ENCODE measurements at regions not wholly inside any gene's neighbourhood (a gene's known extent, or its start where the extent isn't known, plus 50 kb on each side); places are given as distances from the start of the nearest gene placed in this dataset.

DNA sequence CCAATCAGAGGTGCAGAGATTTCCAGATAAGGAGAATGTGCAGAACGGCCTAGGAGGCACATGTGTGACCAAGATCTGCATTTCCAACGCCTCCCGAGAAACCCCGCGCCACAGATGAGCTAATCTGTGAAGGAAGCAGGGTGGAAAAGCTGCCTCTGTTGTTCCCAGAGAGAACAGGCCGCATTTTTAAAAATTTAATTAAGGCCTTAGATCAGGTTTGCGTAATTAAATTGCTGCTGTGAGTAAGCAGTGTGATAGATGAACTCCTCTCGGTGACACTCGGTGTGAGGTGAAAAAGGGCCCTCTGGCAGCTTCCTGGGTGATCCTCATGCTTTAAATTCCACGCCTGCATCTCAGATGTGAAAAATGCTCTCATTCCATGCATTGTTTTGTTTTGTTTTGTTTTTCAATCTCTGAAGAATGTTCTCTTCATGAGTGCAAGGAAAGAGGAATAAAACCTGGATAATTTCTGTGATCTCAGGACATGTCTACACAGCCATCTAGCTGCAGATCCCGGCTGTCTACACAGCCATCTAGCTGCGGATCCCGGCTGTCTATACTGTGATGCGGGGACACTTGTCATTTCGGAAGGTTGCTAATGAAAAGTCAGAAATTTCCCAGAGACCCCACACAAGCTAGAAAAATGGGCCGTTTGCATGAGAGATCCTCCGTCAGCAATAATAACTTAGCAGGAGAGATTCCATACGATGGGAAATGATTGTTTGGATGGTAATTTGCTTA lies 1398.9 kb downstream of the BRD1 start:
- TF ChIP-seq, protein P1, sequence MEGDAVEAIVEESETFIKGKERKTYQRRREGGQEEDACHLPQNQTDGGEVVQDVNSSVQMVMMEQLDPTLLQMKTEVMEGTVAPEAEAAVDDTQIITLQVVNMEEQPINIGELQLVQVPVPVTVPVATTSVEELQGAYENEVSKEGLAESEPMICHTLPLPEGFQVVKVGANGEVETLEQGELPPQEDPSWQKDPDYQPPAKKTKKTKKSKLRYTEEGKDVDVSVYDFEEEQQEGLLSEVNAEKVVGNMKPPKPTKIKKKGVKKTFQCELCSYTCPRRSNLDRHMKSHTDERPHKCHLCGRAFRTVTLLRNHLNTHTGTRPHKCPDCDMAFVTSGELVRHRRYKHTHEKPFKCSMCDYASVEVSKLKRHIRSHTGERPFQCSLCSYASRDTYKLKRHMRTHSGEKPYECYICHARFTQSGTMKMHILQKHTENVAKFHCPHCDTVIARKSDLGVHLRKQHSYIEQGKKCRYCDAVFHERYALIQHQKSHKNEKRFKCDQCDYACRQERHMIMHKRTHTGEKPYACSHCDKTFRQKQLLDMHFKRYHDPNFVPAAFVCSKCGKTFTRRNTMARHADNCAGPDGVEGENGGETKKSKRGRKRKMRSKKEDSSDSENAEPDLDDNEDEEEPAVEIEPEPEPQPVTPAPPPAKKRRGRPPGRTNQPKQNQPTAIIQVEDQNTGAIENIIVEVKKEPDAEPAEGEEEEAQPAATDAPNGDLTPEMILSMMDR (IDR thresholded peaks at IDR 0.05), result no peak
- TF ChIP-seq POLR2A (IDR thresholded peaks at IDR 0.05), result no peak
- no peaks in the 10 kb centered on the region for H3K4me1 ChIP-seq (replicated peaks in 1 of 2)
- no peaks in the 10 kb centered on the region for H3K27me3 ChIP-seq
- H3K9me3 ChIP-seq (replicated peaks in 1 of 3), result no peaks in the 10 kb centered on the region
- no peaks in the 10 kb centered on the region for H3K36me3 ChIP-seq (replicated peaks in 1 of 2)
- WGBS, 4 donors, result 65 to 76% (median 68%) methylated on average over 18 of the region's 18 CpGs
- H3K4me3 ChIP-seq, result no peak overlapping the region
- intact Hi-C loops (cut with DNase I), result no loop called here
- H3K27ac ChIP-seq, result no peak overlapping the region
- DNase-seq, result peak in 1 of 7 donors; percentile 60

DNA sequence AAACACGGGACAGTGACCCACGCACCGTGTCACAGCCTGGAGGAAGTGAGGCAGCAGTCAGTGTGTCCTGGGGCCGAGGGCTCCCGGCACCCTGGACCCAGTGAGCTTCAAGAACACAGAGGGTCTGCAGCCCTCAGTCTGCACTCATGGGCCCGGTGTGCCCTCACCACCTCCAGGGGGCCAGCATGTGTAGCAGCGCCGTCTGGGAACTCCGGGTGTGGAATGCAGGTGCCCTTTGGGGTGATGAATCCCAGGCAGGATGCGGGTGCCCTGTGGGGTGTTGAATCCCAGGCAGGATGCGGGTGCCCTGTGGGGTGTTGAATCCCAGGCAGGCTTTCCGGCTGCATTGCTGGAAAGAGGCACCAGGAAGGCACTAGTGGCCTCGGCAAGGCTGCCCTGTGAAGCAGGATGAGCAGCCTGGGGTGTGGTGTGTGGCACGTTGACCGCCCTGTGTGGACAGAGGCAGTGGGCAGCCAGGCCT lies 1399.9 kb downstream of the BRD1 start:
- intact Hi-C loops (cut with DNase I), result no loop called here
- no peaks in the 10 kb centered on the region for H3K9me3 ChIP-seq (replicated peaks in 1 of 3)
- no peak overlapping the region for H3K27ac ChIP-seq
- H3K27me3 ChIP-seq, result no peaks in the 10 kb centered on the region
- no peak overlapping the region for H3K4me3 ChIP-seq
- WGBS, 4 donors, result 75 to 91% (median 82%) methylated on average over 1 to 15 of the region's 15 CpGs
- H3K36me3 ChIP-seq (replicated peaks in 1 of 2), result no peaks in the 10 kb centered on the region
- DNase-seq, result no peak
- no peak for TF ChIP-seq POLR2A (IDR thresholded peaks at IDR 0.05)
- TF ChIP-seq, protein P1 (IDR thresholded peaks at IDR 0.05), result no peak
- H3K4me1 ChIP-seq (replicated peaks in 1 of 2), result no peaks in the 10 kb centered on the region

DNA sequence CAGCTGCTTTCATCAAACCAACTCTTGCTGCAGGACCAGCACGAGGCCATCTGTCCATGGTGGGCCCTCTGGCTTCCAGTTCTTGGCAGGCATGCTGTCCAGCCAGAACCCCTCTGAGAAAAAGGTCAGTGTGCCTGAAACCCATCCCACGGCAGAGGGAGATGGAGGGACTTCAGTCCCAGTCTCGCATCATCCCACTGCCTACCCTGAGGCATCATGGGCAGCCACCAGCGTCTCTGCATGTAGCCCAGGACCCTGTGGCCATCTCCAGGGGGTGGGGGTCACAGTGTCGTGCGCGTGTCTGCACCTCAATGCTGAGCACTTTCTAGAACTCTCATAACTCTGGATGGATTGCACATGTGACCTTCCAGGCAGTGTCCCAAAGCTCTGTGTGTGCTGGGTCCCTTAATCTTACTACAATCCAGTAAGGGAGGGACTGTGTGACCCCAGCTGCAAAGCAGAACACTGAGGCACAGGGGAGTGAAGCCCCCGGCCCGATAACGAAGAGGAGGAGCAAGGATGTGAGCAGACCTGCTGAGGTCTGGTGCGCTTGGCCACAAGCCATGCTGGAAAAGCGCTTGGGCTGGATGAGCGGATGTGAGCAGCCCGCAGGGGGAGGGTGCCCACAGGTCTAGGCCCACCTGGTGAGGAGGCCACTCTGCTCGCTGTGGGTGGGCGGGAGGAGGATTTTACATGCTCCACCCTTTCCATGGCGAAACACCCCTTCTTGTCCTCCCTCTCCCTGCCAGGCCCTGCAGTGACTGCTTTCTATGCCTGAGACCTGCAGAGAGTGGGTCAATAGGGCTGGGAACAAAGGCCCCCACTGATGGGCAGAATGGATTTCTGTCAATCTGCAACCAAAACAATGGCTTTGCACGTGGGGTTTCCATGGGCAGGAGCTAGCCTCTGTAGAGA lies 1401.0 kb downstream of the BRD1 start:
- intact Hi-C loops (cut with DNase I), result no loop called here
- no peak overlapping the region for H3K4me3 ChIP-seq
- no peaks in the 10 kb centered on the region for H3K4me1 ChIP-seq (replicated peaks in 1 of 2)
- H3K27ac ChIP-seq, result no peak overlapping the region
- no peaks in the 10 kb centered on the region for H3K27me3 ChIP-seq
- no peaks in the 10 kb centered on the region for H3K36me3 ChIP-seq (replicated peaks in 1 of 2)
- no peak for DNase-seq
- H3K9me3 ChIP-seq (replicated peaks in 1 of 3), result no peaks in the 10 kb centered on the region
- TF ChIP-seq, protein P1 (IDR thresholded peaks at IDR 0.05), result no peak
- no peak for TF ChIP-seq POLR2A (IDR thresholded peaks at IDR 0.05)
- WGBS, 4 donors, result 67 to 77% (median 74%) methylated on average over 7 to 18 of the region's 18 CpGs

DNA sequence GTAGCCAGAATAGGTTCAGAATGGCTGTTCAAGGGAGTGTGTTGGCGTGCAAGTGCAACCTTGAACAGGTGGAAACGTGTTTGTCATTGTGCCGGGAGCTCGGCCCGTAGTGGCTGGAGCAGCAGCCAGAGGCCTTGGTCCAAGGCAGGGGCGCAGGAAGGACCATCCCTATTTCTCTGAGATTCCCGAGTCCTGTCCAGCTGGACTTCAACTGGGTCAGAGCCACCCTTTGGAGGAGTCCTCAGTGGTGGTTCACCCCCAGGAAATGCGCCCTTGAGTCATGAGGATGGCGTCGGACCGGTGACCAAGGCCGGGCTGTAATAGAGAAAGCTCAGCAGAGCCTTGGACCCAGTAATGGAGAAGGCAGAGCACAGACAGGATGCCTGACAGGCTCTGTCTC lies 1402.0 kb downstream of the BRD1 start:
- Histone ChIP-seq H3K27ac (no peak overlapping the region), H3K36me3 (replicated peaks in 1 of 2) (no peaks in the 10 kb centered on the region), H3K4me3 (no peak overlapping the region), H3K4me1 (replicated peaks in 1 of 2) (no peaks in the 10 kb centered on the region), H3K9me3 (replicated peaks in 1 of 3) (no peaks in the 10 kb centered on the region), H3K27me3 (no peaks in the 10 kb centered on the region)
- TF ChIP-seq, protein P1 (IDR thresholded peaks at IDR 0.05), result no peak
- no peak for TF ChIP-seq POLR2A (IDR thresholded peaks at IDR 0.05)
- WGBS, 4 donors, result 78 to 87% (median 84%) methylated on average over 7 to 12 of the region's 12 CpGs
- DNase-seq, result no peak
- intact Hi-C loops (cut with DNase I), result no loop called here

All from adrenal gland (tissue), 9 donors.